RPMI8226 (cell line): ENCODE measurements at regions not wholly inside any gene's neighbourhood (a gene's known extent, or its start where the extent isn't known, plus 50 kb on each side); places are given as distances from the start of the nearest gene placed in this dataset.
A peak's percentile ranks its signal among the peaks of the same experiment; 100 is the strongest.

Experiments
- DNase-seq: peaks from one replicate; pipeline ENCODE4 v3.0.0-alpha.2; 2015

GRCh38 chr14:100381395-100382105 is 58.4 kb downstream of the SLC25A47 start:
- DNase-seq, result no peak

GRCh38 chr14:100382106-100382455 is 58.9 kb downstream of the SLC25A47 start:
- no peak for DNase-seq

GRCh38 chr14:100383727-100384158 is 60.6 kb downstream of the SLC25A47 start:
- DNase-seq, result peak; percentile 58

GRCh38 chr14:100384277-100384676 is 61.1 kb downstream of the SLC25A47 start:
- DNase-seq, result no peak

GRCh38 chr14:100384819-100385813 is 62.0 kb downstream of the SLC25A47 start:
- DNase-seq, result no peak

GRCh38 chr14:100386121-100386520 is 63.0 kb downstream of the SLC25A47 start:
- DNase-seq, result no peak

- DNase-seq, result no peak
These were observed 63.7 kb downstream of the SLC25A47 start for GRCh38 chr14:100386846-100387245.

- DNase-seq, result no peak
These were observed 64.3 kb downstream of the SLC25A47 start for GRCh38 chr14:100387450-100387849.

GRCh38 chr14:100388103-100389054 is 65.2 kb downstream of the SLC25A47 start:
- DNase-seq, result no peak

- no peak for DNase-seq
These were observed 66.5 kb downstream of the SLC25A47 start for GRCh38 chr14:100389497-100390104.

GRCh38 chr14:100391173-100391572 is 68.0 kb downstream of the SLC25A47 start:
- DNase-seq, result no peak

- no peak for DNase-seq
These were observed 68.6 kb downstream of the SLC25A47 start for GRCh38 chr14:100391724-100392123.

- no peak for DNase-seq
These were observed 69.2 kb downstream of the SLC25A47 start for GRCh38 chr14:100392356-100392755.

- DNase-seq, result no peak
These were observed 70.2 kb downstream of the SLC25A47 start for GRCh38 chr14:100393362-100393761.

GRCh38 chr14:100393906-100394732 is 71.0 kb downstream of the SLC25A47 start:
- DNase-seq, result no peak

- no peak for DNase-seq
These were observed 71.9 kb downstream of the SLC25A47 start for GRCh38 chr14:100394886-100395672.

GRCh38 chr14:100396266-100396795 is 73.2 kb downstream of the SLC25A47 start:
- no peak for DNase-seq

- DNase-seq, result no peak
These were observed 73.9 kb downstream of the SLC25A47 start for GRCh38 chr14:100397005-100397404.

- DNase-seq, result no peak
These were observed 74.9 kb downstream of the SLC25A47 start for GRCh38 chr14:100398044-100398443.
